ENCODE measurements at regions not wholly inside any gene's neighbourhood (a gene's known extent, or its start where the extent isn't known, plus 50 kb on each side); places are given as distances from the start of the nearest gene placed in this dataset.
"Not testable (repeated sequence)": the region's sequence is repeated elsewhere in the genome, so short reads cannot be mapped to it uniquely, and the experiment has no call there.

GRCh38 chr7:131157530-131158243, 170.0 kb upstream of the MKLN1 start:
- no peak for DNase-seq

- not testable (repeated sequence) for DNase-seq
Observed at GRCh38 chr7:131158244-131158636, 169.4 kb upstream of the MKLN1 start.

- DNase-seq = no peak
Observed at GRCh38 chr7:131159961-131160361, 167.7 kb upstream of the MKLN1 start.

GRCh38 chr7:131161103-131161502, 166.6 kb upstream of the MKLN1 start:
- no peak for DNase-seq

GRCh38 chr7:131164025-131164925, 163.4 kb upstream of the MKLN1 start:
- no peak for DNase-seq

- no peak for DNase-seq
Observed at GRCh38 chr7:131166066-131166465, 161.6 kb upstream of the MKLN1 start.

GRCh38 chr7:131170440-131171271, 157.0 kb upstream of the MKLN1 start:
- DNase-seq = no peak

GRCh38 chr7:131173145-131173890, 154.4 kb upstream of the MKLN1 start:
- no peak for DNase-seq

GRCh38 chr7:131174391-131174790, 153.3 kb upstream of the MKLN1 start:
- DNase-seq = no peak

GRCh38 chr7:131174855-131175254, 152.8 kb upstream of the MKLN1 start:
- DNase-seq = no peak

GRCh38 chr7:131182446-131183058, 145.1 kb upstream of the MKLN1 start:
- DNase-seq = no peak

- no peak for DNase-seq
Observed at GRCh38 chr7:131183072-131183471, 144.6 kb upstream of the MKLN1 start.

GRCh38 chr7:131183611-131184119, 144.0 kb upstream of the MKLN1 start:
- peak in 1 of 2 experiments; percentile 36 for DNase-seq

GRCh38 chr7:131186816-131187215, 140.9 kb upstream of the MKLN1 start:
- no peak for DNase-seq

GRCh38 chr7:131188367-131189339, 139.0 kb upstream of the MKLN1 start:
- DNase-seq = peak; percentile 56

- no peak for DNase-seq
Observed at GRCh38 chr7:131189488-131189887, 138.2 kb upstream of the MKLN1 start.

GRCh38 chr7:131190146-131190545, 137.5 kb upstream of the MKLN1 start:
- DNase-seq = no peak

GRCh38 chr7:131190581-131190980, 137.1 kb upstream of the MKLN1 start:
- no peak for DNase-seq

GRCh38 chr7:131194070-131194865, 133.4 kb upstream of the MKLN1 start:
- DNase-seq = no peak

GRCh38 chr7:131196803-131197202, 130.9 kb upstream of the MKLN1 start:
- no peak for DNase-seq
